HG03045 (cell line): ENCODE measurements at regions not wholly inside any gene's neighbourhood (a gene's known extent, or its start where the extent isn't known, plus 50 kb on each side); places are given as distances from the start of the nearest gene placed in this dataset.

ENCODE experiments used
- ATAC-seq: cut with Tn5 transposase; IDR thresholded peaks from one replicate; pipeline ENCODE4 v1.9.1; 2021; ENCODE audit warnings: mild to moderate bottlenecking, moderate library complexity; ENCODE audit not compliant: unreplicated experiment

DNA sequence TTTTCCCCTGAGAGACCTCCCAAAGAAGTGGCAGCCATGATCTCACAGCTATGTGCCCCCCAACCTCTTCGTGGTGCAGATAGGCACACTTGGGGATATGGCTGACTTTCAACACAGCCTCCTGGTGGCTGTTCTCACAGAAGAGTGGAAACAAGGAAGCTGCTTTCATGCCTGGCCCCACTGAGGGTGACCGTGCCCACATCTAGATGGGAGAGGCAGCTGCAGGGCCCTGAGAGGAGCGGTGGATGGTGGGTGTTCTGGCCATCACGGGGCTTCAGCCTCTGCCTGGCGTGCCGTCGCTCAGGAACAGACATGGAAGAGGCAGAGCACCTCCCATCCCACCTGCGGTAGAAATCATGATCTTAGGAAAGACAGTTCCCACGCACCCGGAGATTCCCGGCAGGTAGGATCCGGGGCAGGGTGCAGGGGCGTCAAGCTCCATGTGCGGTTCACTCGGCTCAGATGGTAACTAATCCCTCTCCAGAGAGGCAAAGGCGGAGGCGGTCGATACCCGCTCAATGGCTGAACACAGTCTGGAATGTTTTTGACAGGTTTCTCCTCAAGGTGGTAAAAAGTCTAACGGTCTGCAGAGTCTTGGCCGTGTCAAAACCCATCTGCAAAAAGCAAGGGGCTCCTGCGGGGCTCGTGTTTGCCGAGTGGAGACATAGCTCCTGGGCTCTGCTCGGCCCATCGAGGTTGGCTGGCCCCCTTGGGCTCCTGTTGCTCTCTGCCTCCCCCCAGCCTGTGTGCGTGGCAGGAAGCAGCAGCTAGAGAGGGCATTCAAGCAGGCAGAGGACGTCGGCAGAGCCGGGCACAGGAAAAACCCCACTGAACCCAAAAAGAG is 225.2 kb upstream of the RTL1 start:
- ATAC-seq: no peak

DNA sequence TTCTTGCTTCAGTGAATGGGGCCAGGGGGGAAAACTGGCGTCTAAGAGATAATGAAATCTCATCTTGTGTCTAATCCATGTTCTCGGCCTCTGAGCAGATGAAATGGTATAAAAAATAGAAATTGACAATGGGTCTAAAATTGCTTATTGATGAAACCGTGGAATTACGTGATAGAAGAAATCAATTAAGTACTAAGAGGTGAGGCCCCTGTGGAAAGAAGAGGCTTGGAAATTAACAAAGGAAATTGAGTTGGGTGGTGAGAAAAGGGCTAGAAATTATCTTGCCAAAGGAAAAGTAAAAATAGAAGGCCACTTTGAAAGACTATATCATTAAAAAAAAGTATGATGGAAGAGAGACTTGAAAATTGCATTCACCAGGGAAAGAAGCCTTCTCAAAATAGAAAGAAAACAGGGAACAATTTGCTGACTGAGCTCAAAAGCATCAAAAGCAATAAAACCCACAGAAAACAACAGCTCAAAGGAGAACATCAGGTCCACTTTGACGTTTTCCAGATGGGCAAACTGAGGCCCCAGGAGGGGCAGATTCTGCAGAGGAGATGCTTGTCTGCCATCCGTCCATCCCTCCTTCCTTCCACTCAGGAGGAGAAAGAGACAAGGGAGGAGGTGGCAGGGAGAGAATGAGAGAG is 226.1 kb upstream of the RTL1 start:
- no peak for ATAC-seq

DNA sequence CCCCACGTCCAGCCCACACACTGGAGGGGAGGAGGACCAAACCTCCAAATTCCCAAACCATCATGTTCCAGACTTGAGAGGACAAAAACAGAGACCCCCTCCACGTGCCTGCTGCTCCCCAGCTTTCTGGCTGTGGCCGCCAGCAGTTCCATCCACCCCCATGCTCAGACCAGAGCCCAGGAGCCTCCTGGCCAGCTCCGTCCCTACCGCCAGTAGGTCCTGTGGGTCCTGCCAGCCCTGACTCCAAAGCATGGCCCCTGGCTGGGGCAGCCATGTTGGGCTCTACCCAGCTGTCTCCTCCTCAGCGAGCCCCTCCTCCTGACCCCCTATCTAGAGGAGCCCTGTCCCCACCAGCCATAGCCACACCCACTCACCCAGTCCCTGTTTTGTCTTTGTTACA is 227.3 kb upstream of the RTL1 start:
- ATAC-seq: no peak

DNA sequence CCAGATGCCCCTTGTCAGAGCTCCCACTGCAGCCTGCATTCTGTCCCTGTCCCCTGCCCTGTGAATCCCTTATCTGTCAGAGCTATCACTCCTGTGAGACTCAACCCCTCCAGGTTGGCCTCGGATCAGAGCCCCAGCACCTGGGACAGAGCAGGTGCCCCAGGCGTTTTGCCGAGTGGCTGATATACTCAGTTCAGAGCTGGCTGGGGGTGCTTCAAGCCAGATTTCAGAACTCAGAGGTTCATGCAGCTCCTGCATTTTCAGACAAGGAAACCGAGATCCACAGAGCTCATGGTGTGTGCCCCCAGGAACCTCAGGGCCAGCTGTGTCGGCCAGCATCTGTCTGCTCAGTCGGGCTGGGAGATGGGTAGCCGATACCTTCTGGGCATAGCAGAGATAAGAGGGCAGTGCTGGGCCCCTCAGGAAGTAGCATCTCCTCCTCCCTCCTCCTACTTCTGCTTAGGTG is 228.0 kb upstream of the RTL1 start:
- ATAC-seq: no peak

DNA sequence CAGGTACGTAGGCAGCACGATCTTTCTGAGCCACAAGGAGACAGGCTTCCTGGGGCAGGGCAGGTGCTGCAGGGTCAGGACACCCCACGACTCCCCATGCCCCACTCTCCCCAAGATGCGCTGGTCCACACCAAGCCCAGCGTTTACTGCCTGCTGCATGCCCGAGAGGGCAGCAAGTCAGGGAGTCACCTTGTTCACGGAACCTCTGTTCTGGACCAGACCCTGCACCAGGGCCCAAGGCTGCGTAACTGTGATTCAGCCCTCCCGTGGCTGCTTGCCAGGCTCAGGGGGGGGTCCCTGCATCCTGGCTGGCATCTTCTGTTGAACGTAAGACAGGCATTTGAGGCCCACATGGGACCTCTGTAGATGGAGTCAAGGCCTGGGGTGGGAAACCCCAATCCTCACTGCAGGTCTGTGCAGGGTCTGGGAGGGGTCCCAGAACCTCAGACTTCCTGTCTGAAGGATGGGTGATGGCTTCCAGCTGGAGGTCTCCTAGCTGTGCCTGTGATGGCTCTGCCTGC is 228.6 kb upstream of the RTL1 start:
- ATAC-seq: no peak

DNA sequence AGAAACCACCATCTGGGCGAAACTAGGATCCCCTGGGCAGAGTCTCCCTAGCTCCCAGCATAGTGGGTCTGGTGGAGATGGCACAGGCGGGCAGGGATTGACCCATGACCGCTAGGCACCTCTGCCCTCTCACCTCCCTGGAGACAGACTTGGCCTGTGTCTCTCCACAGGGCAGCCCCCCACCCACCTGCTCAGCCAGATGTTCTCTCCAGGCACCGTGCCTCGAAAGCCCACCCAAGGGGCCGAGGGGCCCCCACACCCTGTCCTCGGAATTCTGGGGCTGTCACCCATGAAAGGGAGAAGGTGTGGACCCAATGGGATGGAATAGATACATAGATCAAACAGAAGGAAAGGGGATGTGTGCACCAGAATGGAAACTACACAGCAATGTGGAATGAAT is 229.1 kb upstream of the RTL1 start:
- no peak for ATAC-seq

DNA sequence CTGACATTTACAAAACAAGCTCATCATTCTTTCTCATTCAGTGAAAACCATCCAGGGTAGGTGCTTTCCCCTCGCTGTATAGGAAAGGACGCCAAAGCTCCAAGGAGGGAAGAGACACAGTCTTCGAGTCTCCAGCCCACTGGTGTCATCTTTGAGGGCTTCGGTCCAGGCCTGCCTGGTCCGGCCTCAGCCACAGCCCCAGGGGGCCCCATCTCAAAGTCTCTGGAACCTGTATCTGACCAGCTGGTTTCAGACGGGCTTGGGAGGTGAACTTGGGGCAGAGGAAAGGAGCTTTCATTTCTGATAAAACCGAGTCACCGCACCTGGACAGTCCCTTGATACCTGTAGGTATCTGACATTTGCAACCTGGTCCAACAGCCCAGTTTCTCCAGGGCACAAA is 229.5 kb upstream of the RTL1 start:
- ATAC-seq: no peak

DNA sequence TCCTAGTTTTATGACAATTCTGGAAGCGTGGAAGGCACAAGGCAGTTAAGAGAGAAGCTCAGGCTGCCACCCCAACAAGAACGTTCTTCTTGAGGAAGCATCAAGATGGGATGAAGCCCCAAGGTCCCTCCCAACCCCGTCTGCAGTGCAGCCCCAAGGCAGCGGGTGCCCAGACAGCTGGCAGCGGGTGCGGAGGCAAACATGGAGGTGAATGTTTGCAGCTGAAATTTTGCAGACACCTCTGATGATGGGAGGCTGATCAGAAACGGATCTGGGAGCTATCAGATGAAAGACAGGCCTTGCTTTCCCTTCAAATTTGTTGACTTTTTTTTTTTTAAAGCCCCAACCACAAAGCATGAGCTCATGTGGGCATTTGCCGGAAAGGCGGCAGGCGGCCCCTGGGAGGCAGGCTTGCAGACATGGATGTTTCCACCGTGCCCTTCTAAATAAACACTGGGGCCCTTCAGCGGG is 230.7 kb upstream of the RTL1 start:
- ATAC-seq: no peak

DNA sequence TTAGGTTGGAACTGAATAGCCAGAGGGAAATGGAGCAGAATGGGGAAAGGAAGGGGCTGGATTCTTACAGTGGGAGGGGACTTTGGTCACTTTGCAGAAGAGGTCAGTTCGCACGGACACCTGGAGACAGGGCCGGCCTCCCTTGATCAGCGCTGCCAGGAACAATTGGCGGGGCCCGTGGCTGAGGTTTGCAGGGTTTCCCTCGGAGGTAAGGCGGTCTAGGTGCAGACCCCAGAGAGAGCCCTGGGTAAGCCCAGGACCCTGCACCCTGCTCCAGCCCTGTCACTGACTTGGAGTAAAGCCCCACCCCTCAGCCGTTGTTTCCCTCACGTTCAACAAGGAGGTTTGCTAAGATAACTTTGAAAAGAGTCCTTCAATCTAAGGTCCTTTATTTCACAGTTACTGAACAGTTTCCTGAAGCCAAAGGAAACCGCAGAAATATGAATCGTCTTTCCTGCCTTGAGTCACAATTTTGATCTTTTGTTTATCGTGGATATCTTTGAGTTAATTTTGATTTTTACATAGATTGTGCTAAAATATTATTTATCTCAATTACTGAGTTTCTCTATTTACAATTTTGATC is 231.4 kb upstream of the RTL1 start:
- no peak for ATAC-seq

DNA sequence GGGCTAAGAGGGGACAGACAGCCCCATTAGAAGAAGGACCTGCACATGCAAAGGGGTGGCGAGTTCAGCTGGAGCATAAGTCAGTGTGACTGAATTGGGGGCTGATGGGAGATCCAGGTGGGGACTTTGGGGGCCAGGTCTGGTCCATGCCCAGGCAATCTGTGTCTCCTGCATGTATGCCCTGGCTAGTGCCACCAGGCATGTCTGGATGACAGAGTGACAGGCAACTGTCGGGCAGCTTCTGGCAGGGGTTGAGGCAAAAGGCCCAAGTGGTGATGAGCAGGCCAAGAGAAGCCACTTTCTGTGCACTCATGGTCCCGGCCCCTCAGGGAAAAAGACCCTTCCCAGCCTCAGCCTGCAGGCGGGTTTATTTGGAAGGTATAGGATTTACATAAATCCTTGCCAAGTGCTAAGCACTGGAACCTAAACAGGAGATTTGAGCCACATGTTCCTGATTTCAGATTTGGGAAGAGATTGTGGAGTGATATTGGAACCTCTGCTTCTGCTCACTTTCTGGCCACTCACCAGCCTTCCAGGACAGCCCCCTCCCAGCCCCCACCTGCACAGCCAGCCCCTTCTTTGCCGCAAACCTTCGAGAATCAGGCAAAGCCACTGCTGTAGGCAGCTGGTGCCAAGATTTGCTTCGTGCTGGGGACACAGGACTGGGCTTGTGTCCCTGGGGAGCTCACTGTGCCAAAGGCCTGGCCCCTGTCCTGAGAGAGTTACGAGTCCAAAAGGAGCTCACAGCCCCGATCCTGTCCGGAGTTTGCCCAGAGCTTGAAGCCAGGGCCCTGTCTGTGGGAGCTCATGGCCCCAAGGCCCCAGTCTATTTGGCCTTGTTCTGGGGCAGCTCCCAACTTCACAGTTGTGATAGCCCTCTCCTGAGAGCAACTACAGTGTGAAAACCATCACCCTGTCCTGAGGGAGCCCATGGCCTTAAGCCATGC is 232.5 kb upstream of the RTL1 start:
- no peak for ATAC-seq

DNA sequence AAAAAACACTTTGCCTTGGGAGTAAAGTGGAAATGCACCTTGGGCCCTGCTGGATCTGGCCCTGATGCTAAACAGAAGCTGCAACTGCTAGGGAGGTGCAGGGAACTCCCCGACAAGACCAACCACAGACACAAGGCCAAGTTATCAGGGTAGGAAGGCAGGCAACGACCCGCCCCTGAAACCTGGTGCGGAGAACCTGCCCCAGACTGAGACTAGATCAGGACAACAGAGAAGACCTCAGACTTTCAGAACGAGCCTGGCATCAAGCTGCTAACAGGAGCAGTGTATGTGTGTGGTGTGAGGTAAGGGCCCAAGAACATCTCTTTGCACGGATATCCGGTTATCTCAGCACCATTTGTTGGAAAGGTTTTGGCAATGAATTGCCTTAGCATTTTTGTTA is 233.7 kb upstream of the RTL1 start:
- ATAC-seq: no peak

DNA sequence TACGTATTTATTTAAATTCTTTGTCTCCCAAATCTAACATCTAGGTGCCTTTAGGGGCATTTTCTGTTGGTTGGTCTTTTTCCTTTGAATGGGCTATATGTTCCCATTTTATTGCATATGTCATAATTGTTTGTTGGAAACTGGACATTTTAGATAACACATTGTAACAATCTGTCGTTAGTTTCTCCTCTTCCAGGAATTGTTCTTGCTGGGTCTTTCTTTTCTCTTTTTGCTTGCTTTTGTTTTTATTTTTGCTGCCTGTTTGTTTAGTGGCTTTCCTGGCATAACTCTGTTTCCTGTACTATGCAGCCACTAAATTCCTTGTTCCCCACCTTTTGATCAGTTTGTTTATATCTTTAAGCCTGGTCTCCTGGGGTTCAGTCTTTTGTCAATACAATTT is 244.3 kb upstream of the RTL1 start:
- ATAC-seq: no peak

DNA sequence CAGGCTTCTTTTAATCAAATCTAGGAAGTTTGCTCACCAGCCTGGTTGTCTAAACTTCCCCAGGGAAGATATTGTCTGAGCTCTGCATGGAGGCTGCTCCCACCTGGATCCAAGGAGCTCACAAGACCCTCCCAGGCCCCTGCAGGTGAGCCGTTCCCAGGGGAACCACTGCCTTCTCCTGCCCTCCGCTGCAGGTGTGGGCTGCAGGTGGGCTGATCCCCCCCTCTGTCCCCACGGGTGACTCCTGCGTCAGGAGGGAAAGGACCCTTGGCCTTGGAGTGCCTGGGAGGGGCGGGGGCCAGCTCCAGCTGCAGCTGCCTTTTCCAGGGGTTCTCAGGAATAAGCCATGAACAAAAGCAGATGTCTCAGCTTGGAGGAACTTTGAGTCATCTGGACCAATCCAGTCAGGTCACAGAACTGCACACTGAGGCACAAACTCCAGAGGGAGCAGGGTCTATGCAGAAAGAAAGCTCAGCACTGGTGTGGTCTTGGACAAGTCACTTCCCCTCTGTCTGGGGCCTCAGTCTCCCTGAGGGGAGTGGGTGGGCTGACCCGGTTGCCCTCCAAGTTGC is 246.6 kb upstream of the RTL1 start:
- ATAC-seq: no peak

DNA sequence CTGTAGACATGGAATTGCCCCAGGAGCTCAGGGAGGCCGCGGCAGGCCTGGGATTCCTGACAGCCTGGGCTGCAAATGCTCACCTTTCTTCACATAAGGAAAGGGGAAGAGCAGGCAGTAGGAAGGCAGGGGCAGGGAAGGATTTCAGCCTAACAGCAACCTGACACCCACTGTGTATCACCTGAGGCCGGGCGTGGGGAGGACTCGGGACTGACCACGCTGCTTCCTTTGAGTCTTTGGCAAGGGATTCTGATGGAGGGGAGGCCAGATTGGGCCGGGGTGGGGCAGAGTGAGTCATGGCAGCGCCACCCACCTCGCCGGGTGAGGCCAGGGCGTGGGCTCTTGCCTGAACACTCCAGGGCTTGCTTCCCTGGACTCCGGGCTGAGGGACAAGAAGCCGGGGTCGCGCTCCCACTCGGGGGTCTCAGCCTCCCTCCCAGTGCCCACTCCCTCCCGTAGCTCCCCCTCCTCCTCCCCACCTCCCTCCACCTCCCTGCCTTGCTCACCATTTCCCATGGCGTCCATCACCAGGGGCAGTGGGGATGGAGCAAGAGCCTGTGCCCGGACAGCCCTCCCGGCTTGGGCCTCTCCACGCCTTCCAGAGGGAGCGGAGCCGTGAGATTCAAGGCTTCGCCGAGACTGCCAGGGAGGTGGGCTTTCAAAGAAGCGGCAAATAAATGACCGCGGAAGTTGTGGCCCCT is 247.9 kb upstream of the RTL1 start:
- no peak for ATAC-seq

DNA sequence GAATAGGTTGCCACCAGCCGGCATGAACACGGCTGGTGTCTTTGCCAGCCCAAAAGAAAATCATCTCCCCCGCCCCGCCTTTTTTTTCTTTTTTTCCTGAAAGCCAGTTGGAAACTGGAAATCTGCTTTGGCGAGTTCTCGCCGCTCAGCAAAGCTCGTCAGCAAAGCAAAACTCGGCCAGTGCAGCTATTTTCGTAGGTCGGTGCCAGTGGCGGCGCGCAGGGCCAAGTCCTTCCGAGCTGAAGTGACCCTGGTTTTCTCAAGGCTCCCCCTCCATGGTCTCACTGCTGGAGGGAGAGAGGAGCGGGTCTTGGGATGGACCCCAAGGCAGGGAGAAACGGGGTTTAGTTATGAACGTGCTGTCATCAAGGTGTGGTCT is 248.4 kb upstream of the RTL1 start:
- no peak for ATAC-seq

DNA sequence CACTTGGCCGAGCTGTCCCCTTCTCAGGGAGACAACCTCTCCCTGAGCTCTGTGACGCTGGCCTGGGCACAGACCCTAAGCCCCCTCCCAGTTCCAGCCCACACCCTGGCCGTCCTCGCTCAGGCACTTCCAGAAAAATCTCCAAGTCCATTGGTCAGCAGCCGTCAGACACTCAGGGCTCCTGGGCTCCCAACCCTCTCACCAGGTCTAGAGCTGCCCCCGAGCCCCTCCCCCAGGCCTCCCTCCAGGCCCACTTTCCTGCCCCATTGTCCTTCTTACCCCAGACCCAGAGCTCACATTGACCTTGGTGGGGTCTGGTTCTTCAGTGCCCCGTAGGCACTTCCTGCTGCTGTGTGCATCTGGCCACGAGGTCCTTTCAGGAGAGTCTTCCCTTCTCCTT is 249.3 kb upstream of the RTL1 start:
- ATAC-seq: no peak

DNA sequence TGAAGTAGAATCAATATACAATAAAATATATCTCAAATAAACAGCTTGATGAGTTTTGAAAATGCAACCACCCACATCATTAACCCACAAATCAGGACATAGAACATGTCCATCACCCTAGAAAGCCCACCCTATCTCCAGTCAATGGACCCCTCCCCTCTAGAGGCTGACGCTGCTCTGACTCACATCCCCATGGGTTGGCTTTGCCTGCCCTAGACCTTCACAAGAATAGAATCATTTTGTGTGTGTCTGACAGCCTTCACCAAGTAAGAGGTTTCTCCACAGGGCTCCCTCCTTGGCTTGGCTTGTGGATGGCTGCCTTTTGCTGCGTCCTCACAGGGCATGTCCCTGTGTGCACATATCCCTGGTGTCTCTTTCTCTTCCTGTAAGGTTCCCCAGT is 250.2 kb upstream of the RTL1 start:
- no peak for ATAC-seq

DNA sequence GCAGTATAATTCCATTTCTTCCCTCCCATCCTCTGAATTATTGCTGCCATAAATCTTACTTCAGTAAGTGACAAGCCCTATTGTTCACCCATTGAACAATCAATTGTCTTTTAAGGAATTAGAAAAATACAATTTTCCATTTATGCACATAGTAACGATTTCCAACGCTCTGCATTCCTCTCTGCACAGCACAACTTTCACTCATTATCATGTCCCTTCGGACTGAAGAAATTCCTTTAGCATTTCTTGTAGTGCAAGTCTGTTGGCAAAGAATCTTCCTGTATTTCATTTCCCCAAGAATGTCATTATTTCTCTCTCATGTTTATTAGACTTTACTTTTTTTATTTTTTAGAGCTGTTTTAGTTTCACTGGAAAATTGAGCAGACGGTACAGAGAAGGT is 252.1 kb upstream of the RTL1 start:
- no peak for ATAC-seq

DNA sequence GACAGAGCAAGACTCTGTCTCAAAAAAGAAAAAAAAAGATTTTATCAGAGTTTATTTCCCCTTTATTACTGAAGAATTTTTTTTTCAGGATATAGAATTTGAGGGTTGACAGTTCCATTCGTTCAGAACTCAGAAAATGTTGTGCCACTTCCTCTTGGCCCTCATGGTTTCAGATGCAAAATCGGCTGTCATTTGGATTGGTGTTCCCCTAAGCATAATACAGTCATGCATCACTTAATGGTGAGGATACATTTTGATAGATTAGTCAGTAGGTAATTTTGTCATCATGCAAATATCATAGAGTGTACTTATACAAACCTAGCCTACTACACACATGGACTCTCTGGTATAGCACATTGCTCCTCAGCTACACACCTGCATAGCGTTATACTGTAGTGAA is 263.9 kb upstream of the RTL1 start:
- ATAC-seq: no peak

DNA sequence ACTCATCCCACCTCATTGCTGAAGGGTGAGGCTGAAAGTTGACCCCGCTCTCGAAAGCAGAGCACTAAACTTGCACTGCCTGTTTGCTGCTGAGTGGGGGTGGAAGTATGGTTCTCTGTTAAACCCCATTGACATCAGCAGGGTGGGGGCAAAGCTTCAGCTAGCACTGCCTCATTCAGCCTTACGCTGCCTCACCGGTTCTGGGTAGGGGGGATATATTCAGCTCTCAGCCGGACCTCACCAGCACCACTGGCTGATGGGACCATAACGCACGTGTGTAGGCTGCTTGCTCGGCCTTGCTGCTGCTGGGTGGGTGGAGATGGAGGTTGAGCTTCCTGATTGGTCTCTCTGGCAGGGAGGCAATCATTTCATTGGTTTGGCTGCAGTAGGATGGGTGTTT is 265.7 kb upstream of the RTL1 start:
- no peak for ATAC-seq
